ENCODE measurements at regions not wholly inside any gene's neighbourhood (a gene's known extent, or its start where the extent isn't known, plus 50 kb on each side); places are given as distances from the start of the nearest gene placed in this dataset.

DNA sequence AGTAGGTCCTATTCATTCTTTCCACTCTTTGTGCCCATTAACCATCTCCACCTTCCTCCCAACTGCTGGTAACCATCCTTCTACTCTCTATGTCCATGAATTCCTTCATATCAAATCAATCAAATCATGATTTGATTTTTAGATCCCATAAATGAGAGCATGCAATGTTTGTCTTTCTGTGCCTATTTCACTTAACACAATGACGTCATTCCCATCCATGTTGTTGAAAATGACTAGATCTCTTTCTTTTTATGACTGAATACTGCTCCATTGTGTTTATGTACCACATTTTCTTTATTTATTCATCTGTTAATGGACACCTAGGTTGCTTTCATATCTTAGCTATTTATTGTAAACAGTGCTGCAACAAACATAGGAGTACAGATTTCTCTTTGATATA is 827.3 kb upstream of the NRXN1 start:
- TF ChIP-seq, protein P1, sequence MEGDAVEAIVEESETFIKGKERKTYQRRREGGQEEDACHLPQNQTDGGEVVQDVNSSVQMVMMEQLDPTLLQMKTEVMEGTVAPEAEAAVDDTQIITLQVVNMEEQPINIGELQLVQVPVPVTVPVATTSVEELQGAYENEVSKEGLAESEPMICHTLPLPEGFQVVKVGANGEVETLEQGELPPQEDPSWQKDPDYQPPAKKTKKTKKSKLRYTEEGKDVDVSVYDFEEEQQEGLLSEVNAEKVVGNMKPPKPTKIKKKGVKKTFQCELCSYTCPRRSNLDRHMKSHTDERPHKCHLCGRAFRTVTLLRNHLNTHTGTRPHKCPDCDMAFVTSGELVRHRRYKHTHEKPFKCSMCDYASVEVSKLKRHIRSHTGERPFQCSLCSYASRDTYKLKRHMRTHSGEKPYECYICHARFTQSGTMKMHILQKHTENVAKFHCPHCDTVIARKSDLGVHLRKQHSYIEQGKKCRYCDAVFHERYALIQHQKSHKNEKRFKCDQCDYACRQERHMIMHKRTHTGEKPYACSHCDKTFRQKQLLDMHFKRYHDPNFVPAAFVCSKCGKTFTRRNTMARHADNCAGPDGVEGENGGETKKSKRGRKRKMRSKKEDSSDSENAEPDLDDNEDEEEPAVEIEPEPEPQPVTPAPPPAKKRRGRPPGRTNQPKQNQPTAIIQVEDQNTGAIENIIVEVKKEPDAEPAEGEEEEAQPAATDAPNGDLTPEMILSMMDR (IDR thresholded peaks at IDR 0.05; ENCODE audit: low read length) = no peak
- TF ChIP-seq EZH2 (optimal IDR thresholded peaks at IDR 0.05; ENCODE audit: low read depth, low read length) = no peak
